Neural progenitor cell (in vitro differentiated cells): ENCODE measurements at regions not wholly inside any gene's neighbourhood (a gene's known extent, or its start where the extent isn't known, plus 50 kb on each side); places are given as distances from the start of the nearest gene placed in this dataset.

Experiments used
- DNase-seq: peaks from one replicate; pipeline ENCODE4 v3.0.0-alpha.2; 2016; ENCODE audit warnings: low spot score
- H2AFZ ChIP-seq: fragments of 200-600 bp; sonication (generic); replicated peaks from 2 replicates; pipeline ENCODE4 v1.6.1; 2016; ENCODE audit warnings: antibody characterized with exemption
- H3F3A ChIP-seq: fragments of 200-600 bp; sonication (generic); 2 replicates; pipeline ENCODE4 v1.6.1; 2016; ENCODE audit warnings: antibody characterized with exemption, low read depth
- H3K27ac ChIP-seq: fragments of 200-600 bp; sonication (generic); 2 replicates; pipeline ENCODE4 v1.5.1; 2016; ENCODE audit warnings: mild to moderate bottlenecking
- H3K27me3 ChIP-seq: fragments of 200-600 bp; sonication (generic); 2 replicates; pipeline ENCODE4 v1.6.1; 2016; ENCODE audit warnings: mild to moderate bottlenecking, moderate library complexity
- H3K36me3 ChIP-seq: fragments of 200-600 bp; sonication (generic); 2 replicates; pipeline ENCODE4 v1.5.1; 2016
- H3K4me1 ChIP-seq: fragments of 200-600 bp; sonication (generic); 2 replicates; pipeline ENCODE4 v1.6.1; 2016; ENCODE audit warnings: mixed run types
- H3K4me2 ChIP-seq: fragments of 200-600 bp; sonication (generic); 2 replicates; pipeline ENCODE4 v1.6.1; 2016
- H3K4me3 ChIP-seq: fragments of 200-600 bp; sonication (generic); 2 replicates; pipeline ENCODE4 v1.5.1; 2016
- H3K79me2 ChIP-seq: fragments of 200-600 bp; sonication (generic); 2 replicates; pipeline ENCODE4 v1.6.1; 2016; ENCODE audit warnings: low read depth
- H3K9ac ChIP-seq: fragments of 200-600 bp; sonication (generic); 2 replicates; pipeline ENCODE4 v1.6.1; 2016
- H3K9me3 ChIP-seq: fragments of 200-600 bp; sonication (generic); 2 replicates; pipeline ENCODE4 v1.5.1; 2016; ENCODE audit warnings: low read depth
- H4K20me1 ChIP-seq: fragments of 200-600 bp; sonication (generic); 2 replicates; pipeline ENCODE4 v1.6.1; 2016; ENCODE audit warnings: low read depth
- H3K27ac Mint-ChIP-seq: 3 replicates; pipeline ENCODE4 v1.8.0; 2021; ENCODE audit warnings: mixed read lengths
- H3K27me3 Mint-ChIP-seq: 2 replicates; pipeline ENCODE4 v1.8.0; 2022; ENCODE audit warnings: low read depth, mild to moderate bottlenecking, inconsistent platforms, moderate library complexity, mixed read lengths; ENCODE audit not compliant: insufficient read depth
- H3K36me3 Mint-ChIP-seq: 3 replicates; pipeline ENCODE4 v1.8.0; 2021; ENCODE audit warnings: mixed read lengths
- H3K4me1 Mint-ChIP-seq: 3 replicates; pipeline ENCODE4 v1.8.0; 2021; ENCODE audit warnings: mixed read lengths
- H3K4me3 Mint-ChIP-seq: 3 replicates; pipeline ENCODE4 v1.8.0; 2021; ENCODE audit warnings: mild to moderate bottlenecking, moderate library complexity, mixed read lengths
- H3K9me3 Mint-ChIP-seq: 3 replicates; pipeline ENCODE4 v1.8.0; 2020; ENCODE audit warnings: mixed read lengths
- CTCF ChIP-seq: fragments of 200-600 bp; sonication (generic); IDR thresholded peaks from 2 replicates; pipeline ENCODE4 v1.5.1; 2017; ENCODE audit warnings: antibody characterized with exemption, mild to moderate bottlenecking
- EZH2 ChIP-seq: fragments of 200-600 bp; sonication (generic); IDR thresholded peaks from 2 replicates; pipeline ENCODE4 v1.6.1; 2017; ENCODE audit warnings: antibody characterized with exemption, mild to moderate bottlenecking, moderate library complexity
- EZH2phosphoT487 ChIP-seq: fragments of 200-600 bp; sonication (generic); IDR thresholded peaks from 2 replicates; pipeline ENCODE4 v1.6.1; 2017; ENCODE audit warnings: antibody characterized with exemption

- no peak overlapping the region for H3K4me3 Mint-ChIP-seq
- Histone ChIP-seq H3K79me2 (no peaks in the 10 kb centered on the region), H3K9ac (no peak overlapping the region), H3F3A (peaks cover 2% of the 10 kb centered on the region), H2AFZ (no peak overlapping the region), H3K27me3 (no peaks in the 10 kb centered on the region), H3K4me1 (peaks cover 28% of the 10 kb centered on the region), H3K9me3 (no peaks in the 10 kb centered on the region), H3K4me3 (no peak overlapping the region), H3K4me2 (no peak overlapping the region), H4K20me1 (no peaks in the 10 kb centered on the region), H3K36me3 (no peaks in the 10 kb centered on the region), H3K27ac (no peak overlapping the region)
- H3K27ac Mint-ChIP-seq, result no peak overlapping the region
- no peak for TF ChIP-seq CTCF
- TF ChIP-seq EZH2, result no peak
- no peak for TF ChIP-seq EZH2phosphoT487
- DNase-seq, result no peak
- peaks cover 2% of the 10 kb centered on the region for H3K27me3 Mint-ChIP-seq
- peaks cover 35% of the 10 kb centered on the region for H3K4me1 Mint-ChIP-seq
- no peaks in the 10 kb centered on the region for H3K36me3 Mint-ChIP-seq
- no peaks in the 10 kb centered on the region for H3K9me3 Mint-ChIP-seq
Observed at GRCh38 chr14:85319101-85319500, 210.8 kb upstream of the FLRT2 start.

- no peaks in the 10 kb centered on the region for H3K79me2 ChIP-seq
- H3K4me1 ChIP-seq, result peaks cover 18% of the 10 kb centered on the region
- no peaks in the 10 kb centered on the region for H3K36me3 Mint-ChIP-seq
- no peaks in the 10 kb centered on the region for H3K9me3 ChIP-seq
- H3K27me3 ChIP-seq, result no peaks in the 10 kb centered on the region
- no peak overlapping the region for H3K4me2 ChIP-seq
- no peak for TF ChIP-seq EZH2
- TF ChIP-seq EZH2phosphoT487, result no peak
- TF ChIP-seq CTCF, result no peak
- no peak for DNase-seq
- H3K9me3 Mint-ChIP-seq, result no peaks in the 10 kb centered on the region
- H3K36me3 ChIP-seq, result no peaks in the 10 kb centered on the region
- peaks cover 2% of the 10 kb centered on the region for H3K27me3 Mint-ChIP-seq
- H3K9ac ChIP-seq, result no peak overlapping the region
- no peaks in the 10 kb centered on the region for H3F3A ChIP-seq
- no peak overlapping the region for H3K27ac ChIP-seq
- H2AFZ ChIP-seq, result no peak overlapping the region
- H3K4me3 Mint-ChIP-seq, result no peak overlapping the region
- peaks cover 27% of the 10 kb centered on the region for H3K4me1 Mint-ChIP-seq
- no peaks in the 10 kb centered on the region for H4K20me1 ChIP-seq
- no peak overlapping the region for H3K4me3 ChIP-seq
- no peak overlapping the region for H3K27ac Mint-ChIP-seq
Observed at GRCh38 chr14:85319998-85320630, 209.8 kb upstream of the FLRT2 start.

- Histone ChIP-seq H3K4me3 (no peak overlapping the region), H3K9ac (no peak overlapping the region), H3K36me3 (no peaks in the 10 kb centered on the region), H3K4me2 (no peak overlapping the region), H2AFZ (no peak overlapping the region), H3K9me3 (no peaks in the 10 kb centered on the region), H3K4me1 (no peaks in the 10 kb centered on the region), H4K20me1 (no peaks in the 10 kb centered on the region), H3F3A (no peaks in the 10 kb centered on the region), H3K79me2 (no peaks in the 10 kb centered on the region), H3K27ac (no peak overlapping the region), H3K27me3 (no peaks in the 10 kb centered on the region)
- no peak for DNase-seq
- Mint-ChIP-seq H3K27me3 (no peaks in the 10 kb centered on the region), H3K4me1 (no peaks in the 10 kb centered on the region), H3K9me3 (no peaks in the 10 kb centered on the region), H3K4me3 (no peak overlapping the region), H3K27ac (no peak overlapping the region), H3K36me3 (no peaks in the 10 kb centered on the region)
- no peak for TF ChIP-seq EZH2phosphoT487
- no peak for TF ChIP-seq EZH2
- TF ChIP-seq CTCF, result no peak
Observed at GRCh38 chr14:85325134-85326017, 204.6 kb upstream of the FLRT2 start.
